ENCODE measurements at regions not wholly inside any gene's neighbourhood (a gene's known extent, or its start where the extent isn't known, plus 50 kb on each side); places are given as distances from the start of the nearest gene placed in this dataset.

GRCh38 chr14:84760489-84761126 is 769.3 kb upstream of the FLRT2 start:
- no peaks in the 10 kb centered on the region for H3K4me1 ChIP-seq
- DNase-seq: no peak
- ATAC-seq: no peak
- H3K27me3 ChIP-seq: no peaks in the 10 kb centered on the region
- H3K36me3 ChIP-seq: no peaks in the 10 kb centered on the region
- intact Hi-C loops (cut with DNase I): no loop called here
- no peaks in the 10 kb centered on the region for H3K9me3 ChIP-seq
- TF ChIP-seq CTCF (IDR thresholded peaks at IDR 0.05): no peak
- no peak for TF ChIP-seq POLR2A (IDR thresholded peaks at IDR 0.05)
- no peak overlapping the region for H3K4me3 ChIP-seq
- no peak overlapping the region for H3K27ac ChIP-seq
- 36% methylated on average over 5 of the region's 5 CpGs for WGBS (ENCODE audit: insufficient coverage, low coverage, low lambda C conversion rate, missing lambda C conversion rate)

- WGBS (ENCODE audit: insufficient coverage, low coverage, low lambda C conversion rate, missing lambda C conversion rate): 59% methylated on average over 5 of the region's 5 CpGs
Measured at GRCh38 chr14:84767434-84767833, 762.5 kb upstream of the FLRT2 start.

GRCh38 chr14:84770030-84770429 is 759.9 kb upstream of the FLRT2 start:
- no peaks in the 10 kb centered on the region for H3K9me3 ChIP-seq
- no peak overlapping the region for H3K4me3 ChIP-seq
- 33% methylated on average over 1 of the region's 1 CpG for WGBS (ENCODE audit: insufficient coverage, low coverage, low lambda C conversion rate, missing lambda C conversion rate)
- no peak overlapping the region for H3K27ac ChIP-seq
- DNase-seq: no peak
- TF ChIP-seq CTCF (IDR thresholded peaks at IDR 0.05) (no peak), POLR2A (IDR thresholded peaks at IDR 0.05) (no peak)
- no peak for ATAC-seq
- H3K27me3 ChIP-seq: no peaks in the 10 kb centered on the region
- no peaks in the 10 kb centered on the region for H3K36me3 ChIP-seq
- H3K4me1 ChIP-seq: no peaks in the 10 kb centered on the region
- intact Hi-C loops (cut with DNase I): no loop called here

More at GRCh38 chr14:84767434-84767833, 762.5 kb upstream of the FLRT2 start:
- Histone ChIP-seq H3K9me3 (no peaks in the 10 kb centered on the region), H3K27ac (no peak overlapping the region), H3K27me3 (no peaks in the 10 kb centered on the region), H3K36me3 (no peaks in the 10 kb centered on the region), H3K4me1 (no peaks in the 10 kb centered on the region), H3K4me3 (no peak overlapping the region)
- no peak for DNase-seq
- intact Hi-C loops (cut with DNase I): no loop called here
- no peak for ATAC-seq
- TF ChIP-seq POLR2A (IDR thresholded peaks at IDR 0.05) (no peak), CTCF (IDR thresholded peaks at IDR 0.05) (no peak)

- Histone ChIP-seq H3K4me3 (no peak overlapping the region), H3K36me3 (no peaks in the 10 kb centered on the region), H3K4me1 (no peaks in the 10 kb centered on the region), H3K9me3 (no peaks in the 10 kb centered on the region), H3K27me3 (no peaks in the 10 kb centered on the region), H3K27ac (no peak overlapping the region)
- WGBS (ENCODE audit: insufficient coverage, low coverage, low lambda C conversion rate, missing lambda C conversion rate): 31% methylated on average over 2 of the region's 2 CpGs
- DNase-seq (no peak), ATAC-seq (no peak)
- intact Hi-C loops (cut with DNase I): no loop called here
- TF ChIP-seq CTCF (IDR thresholded peaks at IDR 0.05) (no peak), POLR2A (IDR thresholded peaks at IDR 0.05) (no peak)
Measured at GRCh38 chr14:84777356-84777755, 752.6 kb upstream of the FLRT2 start.

- no peak overlapping the region for H3K27ac ChIP-seq
- no peaks in the 10 kb centered on the region for H3K36me3 ChIP-seq
- H3K4me1 ChIP-seq: no peaks in the 10 kb centered on the region
- H3K27me3 ChIP-seq: no peaks in the 10 kb centered on the region
- intact Hi-C loops (cut with DNase I): no loop called here
- ATAC-seq (no peak), DNase-seq (no peak)
- no peak overlapping the region for H3K4me3 ChIP-seq
- 19% methylated on average over 1 of the region's 1 CpG for WGBS (ENCODE audit: insufficient coverage, low coverage, low lambda C conversion rate, missing lambda C conversion rate)
- TF ChIP-seq CTCF (IDR thresholded peaks at IDR 0.05): no peak
- TF ChIP-seq POLR2A (IDR thresholded peaks at IDR 0.05): no peak
- no peaks in the 10 kb centered on the region for H3K9me3 ChIP-seq
Measured at GRCh38 chr14:84782902-84783301, 747.0 kb upstream of the FLRT2 start.
